22Rv1 (cell line): ENCODE measurements at regions not wholly inside any gene's neighbourhood (a gene's known extent, or its start where the extent isn't known, plus 50 kb on each side); places are given as distances from the start of the nearest gene placed in this dataset.

Experiments
- H3K27ac ChIP-seq: fragments of 450-650 bp; 2 replicates; pipeline ENCODE4 v1.5.1; 2017
- CTCF ChIP-seq: fragments of 450-650 bp; IDR thresholded peaks from 2 replicates; pipeline ENCODE4 v1.5.1; 2017; ENCODE audit warnings: mild to moderate bottlenecking
- ZFX ChIP-seq: fragments of 450-650 bp; IDR thresholded peaks from 2 replicates; pipeline ENCODE4 v1.6.1; 2017; ENCODE audit warnings: antibody characterized with exemption, borderline replicate concordance

- no peak for TF ChIP-seq ZFX
- no peak for TF ChIP-seq CTCF
- H3K27ac ChIP-seq = no peak overlapping the region
Measured at GRCh38 chr1:181341026-181341632, 142.2 kb upstream of the CACNA1E start.

- TF ChIP-seq CTCF (no peak), ZFX (no peak)
- no peak overlapping the region for H3K27ac ChIP-seq
Measured at GRCh38 chr1:181344091-181344490, 139.2 kb upstream of the CACNA1E start.

GRCh38 chr1:181345146-181345545, 138.2 kb upstream of the CACNA1E start:
- TF ChIP-seq ZFX (no peak), CTCF (no peak)
- H3K27ac ChIP-seq = no peak overlapping the region

GRCh38 chr1:181347495-181348390, 135.6 kb upstream of the CACNA1E start:
- no peak for TF ChIP-seq ZFX
- no peak for TF ChIP-seq CTCF
- no peak overlapping the region for H3K27ac ChIP-seq

GRCh38 chr1:181349512-181349911, 133.8 kb upstream of the CACNA1E start:
- H3K27ac ChIP-seq = no peak overlapping the region
- no peak for TF ChIP-seq ZFX
- no peak for TF ChIP-seq CTCF

GRCh38 chr1:181350131-181350530, 133.2 kb upstream of the CACNA1E start:
- no peak overlapping the region for H3K27ac ChIP-seq
- TF ChIP-seq CTCF (no peak), ZFX (no peak)

GRCh38 chr1:181351740-181352139, 131.6 kb upstream of the CACNA1E start:
- TF ChIP-seq CTCF (no peak), ZFX (no peak)
- H3K27ac ChIP-seq = no peak overlapping the region
